Retinal pigment epithelial cell (primary cell): ENCODE measurements at regions not wholly inside any gene's neighbourhood (a gene's known extent, or its start where the extent isn't known, plus 50 kb on each side); places are given as distances from the start of the nearest gene placed in this dataset.

Source experiments
- DNase-seq: peaks from one replicate; pipeline ENCODE4 v3.0.0-alpha.2; 2010; ENCODE audit warnings: low read depth
- H3K4me3 ChIP-seq: 2 replicates; pipeline ENCODE4 v1.5.1; 2011; ENCODE audit warnings: mild to moderate bottlenecking, low read length, control low read depth, moderate library complexity
- TF ChIP-seq, protein P1 (sequence below): conservative IDR thresholded peaks from 2 replicates; pipeline ENCODE4 v1.5.1; 2011; ENCODE audit warnings: low read depth, low read length, control low read depth, inconsistent platforms

DNA sequence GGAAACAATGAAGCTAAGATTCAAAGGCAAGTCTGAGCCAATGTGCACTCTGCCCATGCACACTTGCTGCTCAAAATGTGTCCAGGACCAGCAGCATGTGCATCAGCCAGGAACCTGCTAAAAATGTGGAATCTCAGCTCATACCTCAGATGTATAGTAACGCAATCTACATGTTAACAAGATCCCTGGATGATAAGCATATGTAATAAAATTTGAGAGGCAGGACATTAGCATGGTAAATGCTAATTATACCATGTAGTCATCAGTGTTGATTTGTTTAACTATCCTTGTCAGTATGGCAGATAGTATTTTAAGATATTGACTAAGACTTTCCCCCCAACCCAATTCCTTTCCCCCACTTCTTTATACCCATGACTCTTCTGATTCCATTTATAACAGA, 379.6 kb downstream of the TOX3 start:
- H3K4me3 ChIP-seq: no peak overlapping the region
- no peak for DNase-seq
- TF ChIP-seq, protein P1, sequence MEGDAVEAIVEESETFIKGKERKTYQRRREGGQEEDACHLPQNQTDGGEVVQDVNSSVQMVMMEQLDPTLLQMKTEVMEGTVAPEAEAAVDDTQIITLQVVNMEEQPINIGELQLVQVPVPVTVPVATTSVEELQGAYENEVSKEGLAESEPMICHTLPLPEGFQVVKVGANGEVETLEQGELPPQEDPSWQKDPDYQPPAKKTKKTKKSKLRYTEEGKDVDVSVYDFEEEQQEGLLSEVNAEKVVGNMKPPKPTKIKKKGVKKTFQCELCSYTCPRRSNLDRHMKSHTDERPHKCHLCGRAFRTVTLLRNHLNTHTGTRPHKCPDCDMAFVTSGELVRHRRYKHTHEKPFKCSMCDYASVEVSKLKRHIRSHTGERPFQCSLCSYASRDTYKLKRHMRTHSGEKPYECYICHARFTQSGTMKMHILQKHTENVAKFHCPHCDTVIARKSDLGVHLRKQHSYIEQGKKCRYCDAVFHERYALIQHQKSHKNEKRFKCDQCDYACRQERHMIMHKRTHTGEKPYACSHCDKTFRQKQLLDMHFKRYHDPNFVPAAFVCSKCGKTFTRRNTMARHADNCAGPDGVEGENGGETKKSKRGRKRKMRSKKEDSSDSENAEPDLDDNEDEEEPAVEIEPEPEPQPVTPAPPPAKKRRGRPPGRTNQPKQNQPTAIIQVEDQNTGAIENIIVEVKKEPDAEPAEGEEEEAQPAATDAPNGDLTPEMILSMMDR: no peak

DNA sequence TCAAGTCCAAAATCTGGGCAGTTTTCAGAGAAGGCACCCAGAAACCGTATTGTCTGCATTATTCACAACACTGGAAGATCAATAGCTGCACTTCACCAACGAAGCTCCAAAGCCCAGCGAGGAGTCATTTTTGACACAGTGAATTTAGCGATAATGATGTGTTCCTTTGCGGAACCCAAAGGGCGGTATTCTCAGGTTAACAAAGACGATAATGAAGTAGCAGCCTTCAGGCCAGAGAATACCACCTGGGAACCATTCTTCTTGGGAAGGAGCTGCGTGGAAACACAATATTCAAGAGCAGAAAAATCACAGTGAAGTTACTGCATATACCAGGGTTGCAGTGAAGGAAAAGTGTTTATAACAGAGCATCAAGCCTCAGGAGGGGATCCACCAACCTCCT, 381.0 kb downstream of the TOX3 start:
- TF ChIP-seq, protein P1: no peak
- no peak overlapping the region for H3K4me3 ChIP-seq
- DNase-seq: no peak

DNA sequence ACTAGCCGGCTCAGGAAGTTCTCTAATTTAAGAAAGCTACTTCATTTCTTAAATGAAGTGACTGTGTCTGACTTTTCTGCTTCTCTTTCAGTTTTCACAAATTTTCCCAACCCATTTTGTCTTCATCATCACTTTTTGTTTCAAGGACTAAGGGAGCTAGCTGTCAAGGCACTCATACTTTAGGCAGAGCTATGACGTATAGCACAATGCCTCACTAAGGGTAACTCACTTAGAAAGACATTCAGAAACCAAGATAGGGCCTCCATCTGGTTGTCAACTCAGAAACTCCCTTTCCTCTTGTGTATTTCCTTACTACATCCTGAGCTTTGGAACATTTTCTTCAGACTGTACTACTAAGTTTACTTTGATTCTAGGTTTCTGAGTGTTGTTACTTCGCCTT, 397.9 kb downstream of the TOX3 start:
- TF ChIP-seq, protein P1: no peak
- no peak overlapping the region for H3K4me3 ChIP-seq
- DNase-seq: no peak

DNA sequence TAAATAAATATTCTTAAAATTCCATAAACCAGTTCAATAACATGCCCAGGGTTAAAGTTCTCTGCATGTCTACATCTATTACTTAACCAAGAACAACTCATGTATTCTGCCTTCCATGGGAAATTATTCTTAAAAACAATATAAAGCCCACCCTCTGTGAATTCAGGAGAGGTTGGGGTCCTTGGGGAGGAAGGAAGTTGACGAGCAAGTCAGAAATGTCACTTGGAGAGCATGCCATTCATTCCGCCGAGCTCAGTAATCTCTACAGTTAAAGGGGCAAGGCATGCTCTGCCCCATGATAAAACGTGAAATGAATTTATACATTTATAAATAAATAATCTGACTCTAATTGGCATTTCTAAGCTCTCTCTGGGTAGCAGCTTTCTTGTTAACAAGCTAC, 405.1 kb downstream of the TOX3 start:
- TF ChIP-seq, protein P1: no peak
- no peak for DNase-seq
- H3K4me3 ChIP-seq: no peak overlapping the region

DNA sequence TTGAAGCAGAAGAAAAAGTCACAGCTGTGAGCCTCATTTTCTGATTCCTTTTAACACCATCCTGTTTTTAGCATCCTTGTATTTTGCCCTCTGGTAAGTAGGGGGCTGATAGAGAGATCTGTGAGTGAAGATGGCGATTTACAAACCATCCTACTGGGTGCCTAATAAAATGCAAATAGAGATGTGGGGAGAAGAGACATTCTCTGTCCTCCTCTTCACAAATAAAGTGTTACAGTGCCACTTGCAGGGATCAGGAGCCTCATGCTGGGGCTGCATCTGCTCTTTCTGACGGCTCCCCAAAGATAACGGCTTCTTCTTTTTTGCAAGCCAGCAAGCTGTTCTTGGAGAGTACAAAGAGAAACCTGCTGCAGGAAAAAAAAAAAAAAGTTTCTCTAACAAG, 418.6 kb downstream of the TOX3 start:
- H3K4me3 ChIP-seq: no peak overlapping the region
- no peak for DNase-seq
- TF ChIP-seq, protein P1: no peak

DNA sequence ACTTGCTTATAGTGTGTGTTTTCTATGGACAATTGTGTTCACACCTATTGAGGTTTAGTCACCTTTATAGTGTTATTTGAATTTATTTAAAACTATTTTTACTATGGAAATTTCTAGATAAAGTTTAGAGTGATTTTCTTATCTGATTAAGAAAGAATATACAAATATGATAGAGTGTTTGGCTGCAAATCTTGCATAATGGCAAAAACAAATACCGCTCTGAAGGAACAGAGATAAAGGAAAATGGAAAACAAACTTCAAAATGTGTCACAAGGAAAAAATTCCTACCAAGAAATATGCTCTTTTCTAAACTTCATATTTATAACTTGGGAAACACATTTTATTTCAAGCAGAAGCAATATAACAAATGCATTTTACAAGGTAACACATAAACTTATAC, 423.1 kb downstream of the TOX3 start:
- DNase-seq: no peak

More for the DNA sequence above, 423.1 kb downstream of the TOX3 start:
- TF ChIP-seq, protein P1: no peak
- no peak overlapping the region for H3K4me3 ChIP-seq
